Activated CD4-positive, CD25-positive, alpha-beta regulatory T cell treated with anti-CD3 and anti-CD28 coated beads, Interleukin-2, amount 50 U/mL, for 24 hours (primary cell): ENCODE measurements at regions not wholly inside any gene's neighbourhood (a gene's known extent, or its start where the extent isn't known, plus 50 kb on each side); places are given as distances from the start of the nearest gene placed in this dataset.

ENCODE experiments used
- ATAC-seq, 2 donors: fragments of 150-1000 bp; cut with Tn5 transposase; one replicate each; pipeline ENCODE4 v1.10.0; 2021; ENCODE audit warnings: mild to moderate bottlenecking in 1 of 2, moderate library complexity in 1 of 2

DNA sequence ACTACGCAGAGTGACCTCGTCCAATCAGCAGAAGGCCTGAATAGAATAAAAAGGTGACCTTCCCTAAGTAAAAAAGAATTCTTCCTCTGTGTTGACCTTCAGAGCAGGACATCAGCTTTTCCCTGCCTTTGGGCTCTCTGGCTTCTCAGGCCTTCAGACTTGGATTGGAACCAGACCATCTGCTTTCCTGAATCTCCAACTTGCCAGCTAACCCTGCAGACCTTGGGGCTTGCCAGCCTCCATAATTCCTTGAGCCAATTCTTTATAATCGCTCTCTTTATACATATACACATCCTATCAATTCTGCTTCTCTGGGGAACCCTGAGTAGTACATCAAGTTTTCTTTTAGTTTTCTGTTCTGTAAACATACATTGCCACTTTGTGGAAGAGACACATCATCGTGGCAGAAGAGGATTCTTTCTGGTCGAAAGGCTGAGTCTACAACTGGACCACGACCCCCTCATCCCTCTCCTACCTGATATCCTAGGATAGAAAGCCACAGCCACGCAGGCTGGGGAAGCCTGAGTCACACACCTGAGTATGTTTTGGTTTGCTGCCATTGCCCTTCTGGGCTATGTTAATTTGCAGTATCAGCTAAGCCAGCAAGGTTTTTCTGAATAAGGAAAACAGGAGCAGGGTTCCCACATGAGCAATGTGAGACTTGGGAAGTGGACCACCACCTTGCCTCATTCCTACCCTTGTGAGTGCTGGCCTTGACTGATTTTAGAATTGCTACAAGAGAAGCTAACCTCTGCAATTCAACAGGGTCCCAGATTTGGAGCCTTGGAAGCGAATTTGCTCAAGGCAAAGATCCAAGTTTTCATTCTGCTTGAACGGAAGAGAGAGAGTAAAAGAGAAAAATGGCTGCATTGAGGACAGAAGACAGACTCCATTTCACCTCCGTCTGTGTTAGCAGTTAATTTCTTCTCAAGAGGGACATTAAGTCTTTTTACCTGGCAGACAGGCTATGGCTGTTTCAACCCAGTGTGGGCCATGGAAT is 445.2 kb upstream of the FZD8 start:
- ATAC-seq: no peak

DNA sequence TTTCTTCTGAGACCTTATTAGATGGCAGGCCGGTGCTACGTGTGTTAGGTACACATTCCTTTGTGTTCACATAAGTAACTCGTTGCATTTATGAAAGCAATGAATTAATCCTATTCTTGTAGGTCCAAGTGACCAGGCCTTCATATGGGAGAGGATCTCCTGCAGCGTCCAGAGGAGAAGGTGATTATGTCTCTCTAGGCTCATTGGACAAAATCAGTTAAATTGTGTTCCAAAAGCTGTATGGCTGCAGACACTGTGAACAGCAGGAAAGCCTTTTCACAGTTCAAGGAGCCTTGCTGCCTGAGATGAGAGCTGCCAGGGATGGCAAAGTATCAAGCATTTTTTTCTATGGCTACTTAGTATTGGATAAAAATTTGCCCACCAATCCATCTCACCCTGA is 433.1 kb upstream of the FZD8 start:
- ATAC-seq: no peak

DNA sequence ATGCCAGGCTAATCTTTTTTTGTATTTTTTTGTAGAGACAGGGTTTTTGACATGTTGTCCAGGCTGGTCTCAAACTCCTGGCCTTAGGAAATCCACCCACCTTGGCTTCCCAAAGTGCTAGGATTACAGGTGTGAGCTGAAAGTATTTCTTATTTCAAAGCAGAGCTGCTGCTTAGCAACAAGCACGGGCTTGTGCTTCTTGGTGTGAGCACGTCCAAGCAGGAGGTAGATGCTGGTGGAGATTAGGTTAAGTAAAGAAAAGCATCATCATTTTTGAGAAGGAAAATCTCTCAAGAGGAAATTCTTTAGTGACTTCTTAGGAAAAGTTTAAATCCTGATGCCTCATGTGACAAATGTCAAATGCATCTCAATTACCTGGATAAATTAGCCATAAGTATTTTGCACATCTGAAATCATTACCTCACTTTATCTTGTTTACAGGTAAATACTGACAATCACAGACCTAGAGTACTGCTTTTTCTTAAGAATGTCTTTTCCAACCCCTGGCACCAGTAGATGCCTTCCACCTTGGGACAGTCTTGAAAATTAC is 431.8 kb upstream of the FZD8 start:
- ATAC-seq: no peak

DNA sequence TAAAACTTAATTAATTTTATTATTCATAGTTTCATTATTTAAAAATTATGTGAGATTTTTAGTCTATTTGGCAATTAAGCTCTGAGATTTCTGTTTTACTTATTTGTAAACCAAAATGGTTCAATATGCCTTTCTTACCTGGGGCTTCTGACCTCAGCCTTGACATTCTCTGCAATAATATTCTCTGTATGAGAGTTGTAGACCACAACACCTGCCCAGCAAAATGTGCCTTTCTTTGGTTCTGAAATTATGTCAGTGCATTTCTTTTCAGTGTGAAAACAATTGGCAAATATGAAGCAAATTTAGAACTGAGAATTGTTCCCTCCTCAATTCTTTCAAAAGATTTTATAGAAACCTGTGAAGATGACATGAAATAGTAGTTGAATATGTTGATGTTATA is 426.4 kb upstream of the FZD8 start:
- ATAC-seq: no peak

DNA sequence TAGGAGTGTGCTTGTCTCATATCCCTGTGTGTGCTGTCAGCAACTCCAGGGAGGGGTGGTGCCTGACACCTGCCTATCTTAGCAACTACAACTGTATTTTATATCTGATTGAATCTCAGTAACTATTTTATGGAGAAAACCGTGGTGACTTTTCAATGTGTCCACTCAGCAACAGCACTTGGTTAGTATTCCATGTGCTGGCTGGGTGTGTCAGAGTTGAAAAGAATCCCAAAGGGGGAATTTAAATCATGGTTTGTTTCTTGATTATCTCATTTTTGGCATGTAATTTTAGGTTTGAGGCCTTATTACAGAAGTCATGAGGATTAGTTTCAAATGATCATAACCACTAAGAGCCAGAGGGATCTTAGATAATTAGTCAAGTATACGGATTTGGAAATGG is 425.7 kb upstream of the FZD8 start:
- ATAC-seq: no peak

GRCh38 chr10:36066850-36067249 is 424.8 kb upstream of the FZD8 start:
- ATAC-seq: no peak

GRCh38 chr10:36066102-36066501 is 424.0 kb upstream of the FZD8 start:
- no peak for ATAC-seq

- no peak for ATAC-seq
Measured at GRCh38 chr10:36063396-36063795, 421.3 kb upstream of the FZD8 start.

DNA sequence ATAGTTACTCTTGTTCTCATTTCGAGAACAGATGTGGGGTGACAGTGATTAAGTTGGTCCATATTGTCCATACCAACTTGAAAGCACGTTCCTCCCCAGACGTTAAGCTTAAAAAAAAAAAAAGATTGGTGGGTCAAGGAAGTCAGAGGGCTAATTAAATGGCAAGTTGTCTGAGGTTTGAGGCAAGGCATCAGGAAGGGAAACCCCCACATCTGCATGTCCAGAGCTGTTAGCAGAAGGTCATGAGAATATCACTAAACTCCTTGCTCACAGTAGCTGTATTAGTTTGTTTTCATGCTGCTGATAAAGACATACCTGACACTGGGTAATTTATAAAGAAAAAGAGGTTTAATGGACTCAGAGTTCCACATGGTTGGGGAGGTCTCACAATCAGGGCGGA is 415.6 kb upstream of the FZD8 start:
- no peak for ATAC-seq

DNA sequence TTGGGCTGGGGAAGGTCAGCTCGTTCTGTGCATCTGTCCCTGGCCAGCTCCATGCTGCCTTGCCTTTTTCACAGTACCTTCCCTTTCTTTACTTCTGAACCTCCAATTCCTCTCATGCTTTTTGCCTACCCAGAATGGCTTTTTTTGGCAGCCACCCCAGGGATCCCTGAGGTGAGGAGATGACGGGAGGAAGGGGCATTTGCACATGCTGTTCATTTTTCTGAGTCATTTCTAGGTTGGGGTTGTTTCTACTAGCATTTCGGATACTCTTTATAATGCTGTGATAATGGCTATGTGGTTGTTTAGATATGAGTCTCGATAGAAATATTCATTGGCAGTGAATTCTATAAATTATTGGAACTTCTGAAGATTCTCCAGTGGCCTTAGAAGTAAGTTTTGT is 415.1 kb upstream of the FZD8 start:
- ATAC-seq: no peak

GRCh38 chr10:36053775-36054174 is 411.7 kb upstream of the FZD8 start:
- ATAC-seq: no peak

GRCh38 chr10:36053271-36053670 is 411.2 kb upstream of the FZD8 start:
- ATAC-seq: no peak

GRCh38 chr10:36051500-36051991 is 409.4 kb upstream of the FZD8 start:
- ATAC-seq: no peak

DNA sequence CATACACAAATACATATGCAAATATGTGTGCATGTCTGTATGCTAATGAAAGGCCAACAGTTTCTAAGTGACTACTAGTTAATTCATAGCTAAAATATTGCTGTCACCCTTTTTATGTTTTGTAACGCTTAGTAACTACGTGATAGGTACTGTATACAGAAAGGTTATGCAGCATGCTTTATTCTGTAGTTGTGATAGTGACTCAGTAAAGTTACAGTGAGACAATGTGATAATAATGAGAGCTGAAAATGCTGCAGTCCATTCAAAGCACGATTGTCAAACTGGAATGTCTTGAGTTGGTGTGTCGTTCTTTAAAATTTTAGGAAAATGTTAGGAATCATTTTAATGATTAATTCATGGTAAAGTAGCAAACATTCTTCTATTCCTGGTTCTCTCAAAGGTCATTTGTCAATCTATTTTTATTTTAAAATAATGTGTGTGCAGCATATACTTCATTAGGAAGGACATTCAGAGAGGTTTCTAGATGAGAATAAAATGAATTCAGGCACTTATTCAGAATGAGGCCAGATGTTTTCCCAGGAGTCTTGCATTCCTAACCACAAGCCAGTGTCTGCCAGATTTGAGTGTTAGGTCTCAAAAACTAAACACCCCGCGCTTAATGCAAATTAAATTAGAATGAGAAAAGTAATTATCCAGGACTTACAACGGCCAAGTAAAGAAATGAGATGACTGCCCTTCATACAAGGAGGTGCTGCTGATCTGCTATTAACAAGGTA is 408.8 kb upstream of the FZD8 start:
- no peak for ATAC-seq

GRCh38 chr10:36048780-36049179 is 406.7 kb upstream of the FZD8 start:
- no peak for ATAC-seq

- no peak for ATAC-seq
Measured at GRCh38 chr10:36048236-36048635, 406.1 kb upstream of the FZD8 start.

GRCh38 chr10:36042135-36042534 is 400.0 kb upstream of the FZD8 start:
- ATAC-seq: no peak

DNA sequence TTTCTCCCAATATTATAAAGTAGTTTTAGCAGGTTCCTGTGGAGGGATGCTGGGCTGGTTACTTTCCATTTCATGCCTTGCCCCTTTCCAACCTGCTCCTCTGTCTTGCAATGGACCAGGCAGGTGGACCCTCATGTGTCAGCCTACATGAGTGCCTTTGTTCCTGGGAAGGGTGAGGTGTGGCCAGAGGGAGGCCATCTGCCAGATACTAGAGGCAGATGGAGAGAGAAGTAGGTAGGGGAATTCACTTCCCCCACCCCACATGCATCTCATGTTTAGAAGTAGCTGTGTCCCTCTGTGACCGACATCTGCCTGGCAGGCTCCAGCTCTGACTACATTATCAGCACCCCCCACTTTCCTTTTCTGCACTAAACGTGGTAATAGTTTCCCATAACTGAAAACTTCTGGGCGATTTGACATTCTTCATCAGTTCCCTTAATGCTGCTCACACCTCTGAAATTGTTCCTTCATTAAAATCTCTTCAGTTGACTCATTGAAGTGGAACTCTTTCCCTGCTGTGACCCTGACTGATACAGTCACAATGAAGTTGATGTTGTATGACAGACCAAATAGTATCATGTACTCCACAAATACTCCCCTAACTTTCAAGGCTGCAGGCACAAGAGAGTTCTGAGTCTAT is 396.3 kb upstream of the FZD8 start:
- no peak for ATAC-seq

- ATAC-seq: no peak
Measured at GRCh38 chr10:36036137-36036536, 394.0 kb upstream of the FZD8 start.

- no peak for ATAC-seq
Measured at GRCh38 chr10:36033808-36034207, 391.7 kb upstream of the FZD8 start.

DNA sequence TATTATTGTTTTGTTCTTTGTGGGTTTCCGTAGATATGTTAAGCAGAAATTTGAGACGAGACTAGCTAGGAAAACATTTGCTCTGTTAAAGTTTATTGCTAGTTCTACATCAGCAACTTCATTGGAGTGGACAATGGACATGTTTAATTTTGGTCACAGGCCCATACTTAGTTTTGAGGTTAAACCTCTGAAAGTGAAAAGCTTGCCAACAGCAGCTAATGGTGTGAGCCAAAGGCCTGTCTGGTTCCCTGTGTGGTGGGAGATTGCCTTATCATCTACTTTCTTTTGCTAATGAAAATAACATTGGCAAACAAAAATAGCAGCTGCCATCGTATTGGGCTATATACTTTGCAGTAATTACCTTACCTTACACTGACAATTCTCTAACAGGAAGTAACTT is 388.4 kb upstream of the FZD8 start:
- no peak for ATAC-seq

DNA sequence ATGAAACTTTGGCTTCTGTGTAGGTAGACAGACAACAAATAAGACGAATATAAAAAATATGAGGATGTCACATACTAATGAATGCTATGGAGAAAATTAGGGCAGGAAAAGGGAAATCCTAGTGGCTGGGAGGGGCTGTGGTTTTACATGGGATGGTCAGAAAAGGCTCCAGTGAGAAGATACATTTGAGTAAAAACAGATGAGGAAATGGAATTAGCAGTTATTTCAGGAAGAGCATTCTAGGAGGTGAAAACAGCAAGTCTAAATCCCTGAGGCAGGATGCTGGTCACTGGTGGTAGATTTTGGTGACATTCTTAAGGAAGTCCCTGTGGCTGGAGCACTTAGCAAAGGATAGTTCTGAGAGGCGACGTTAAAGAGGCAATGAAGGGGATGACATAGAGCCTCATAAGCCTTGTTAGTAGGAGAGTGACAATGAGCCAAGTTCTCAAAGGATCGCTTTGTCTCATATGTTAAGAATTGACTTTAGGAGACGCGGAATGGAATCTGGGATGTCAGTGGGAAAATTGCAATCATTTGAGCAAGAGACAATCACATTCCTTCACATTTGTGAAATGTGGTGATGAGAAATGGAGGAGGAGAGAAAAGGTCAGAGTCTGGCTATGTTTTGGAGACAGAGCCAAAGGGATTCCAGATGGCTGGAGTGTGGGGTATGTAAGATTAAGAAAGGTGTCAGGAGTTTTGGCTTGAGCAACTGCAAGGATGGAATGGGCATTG is 384.7 kb upstream of the FZD8 start:
- ATAC-seq: no peak
